ENCODE measurements at regions not wholly inside any gene's neighbourhood (a gene's known extent, or its start where the extent isn't known, plus 50 kb on each side); places are given as distances from the start of the nearest gene placed in this dataset.

DNA sequence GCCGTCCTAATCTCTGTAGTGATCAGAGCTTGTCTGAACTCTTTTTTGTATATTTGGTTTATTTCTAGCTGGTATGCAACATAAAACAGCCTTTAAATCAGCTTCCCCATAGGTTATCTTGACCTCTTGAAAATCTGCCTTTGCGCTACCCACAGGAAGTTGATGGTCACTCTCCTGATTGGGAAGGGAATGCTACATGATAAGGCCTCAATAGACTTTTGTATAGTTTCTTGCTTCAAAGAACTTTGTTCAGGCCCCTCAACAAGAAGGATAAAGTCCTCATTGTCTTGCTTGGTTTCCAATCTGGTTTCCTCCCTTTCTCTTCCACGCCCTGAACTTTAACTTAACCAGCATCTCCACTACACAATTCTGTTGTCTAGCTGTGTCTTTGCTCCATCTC lies 95.4 kb upstream of the TENT5A start (continued):
- TF ChIP-seq, protein P1, sequence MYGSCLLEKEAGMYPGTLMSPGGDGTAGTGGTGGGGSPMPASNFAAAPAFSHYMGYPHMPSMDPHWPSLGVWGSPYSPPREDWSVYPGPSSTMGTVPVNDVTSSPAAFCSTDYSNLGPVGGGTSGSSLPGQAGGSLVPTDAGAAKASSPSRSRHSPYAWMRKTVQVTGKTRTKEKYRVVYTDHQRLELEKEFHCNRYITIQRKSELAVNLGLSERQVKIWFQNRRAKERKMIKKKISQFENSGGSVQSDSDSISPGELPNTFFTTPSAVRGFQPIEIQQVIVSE (CRISPR knock-in tag; IDR thresholded peaks at IDR 0.05; ENCODE audit: borderline replicate concordance): no peak
- TF ChIP-seq, protein P2, sequence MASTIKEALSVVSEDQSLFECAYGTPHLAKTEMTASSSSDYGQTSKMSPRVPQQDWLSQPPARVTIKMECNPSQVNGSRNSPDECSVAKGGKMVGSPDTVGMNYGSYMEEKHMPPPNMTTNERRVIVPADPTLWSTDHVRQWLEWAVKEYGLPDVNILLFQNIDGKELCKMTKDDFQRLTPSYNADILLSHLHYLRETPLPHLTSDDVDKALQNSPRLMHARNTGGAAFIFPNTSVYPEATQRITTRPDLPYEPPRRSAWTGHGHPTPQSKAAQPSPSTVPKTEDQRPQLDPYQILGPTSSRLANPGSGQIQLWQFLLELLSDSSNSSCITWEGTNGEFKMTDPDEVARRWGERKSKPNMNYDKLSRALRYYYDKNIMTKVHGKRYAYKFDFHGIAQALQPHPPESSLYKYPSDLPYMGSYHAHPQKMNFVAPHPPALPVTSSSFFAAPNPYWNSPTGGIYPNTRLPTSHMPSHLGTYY (CRISPR knock-in tag; IDR thresholded peaks at IDR 0.05): no peak
- TF ChIP-seq CREM (CRISPR knock-in tag; IDR thresholded peaks at IDR 0.05): no peak
- TF ChIP-seq, protein P3, sequence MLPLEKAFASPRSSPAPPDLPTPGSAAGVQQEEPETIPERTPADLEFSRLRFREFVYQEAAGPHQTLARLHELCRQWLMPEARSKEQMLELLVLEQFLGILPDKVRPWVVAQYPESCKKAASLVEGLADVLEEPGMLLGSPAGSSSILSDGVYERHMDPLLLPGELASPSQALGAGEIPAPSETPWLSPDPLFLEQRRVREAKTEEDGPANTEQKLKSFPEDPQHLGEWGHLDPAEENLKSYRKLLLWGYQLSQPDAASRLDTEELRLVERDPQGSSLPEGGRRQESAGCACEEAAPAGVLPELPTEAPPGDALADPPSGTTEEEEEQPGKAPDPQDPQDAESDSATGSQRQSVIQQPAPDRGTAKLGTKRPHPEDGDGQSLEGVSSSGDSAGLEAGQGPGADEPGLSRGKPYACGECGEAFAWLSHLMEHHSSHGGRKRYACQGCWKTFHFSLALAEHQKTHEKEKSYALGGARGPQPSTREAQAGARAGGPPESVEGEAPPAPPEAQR (CRISPR knock-in tag; IDR thresholded peaks at IDR 0.05): no peak

DNA sequence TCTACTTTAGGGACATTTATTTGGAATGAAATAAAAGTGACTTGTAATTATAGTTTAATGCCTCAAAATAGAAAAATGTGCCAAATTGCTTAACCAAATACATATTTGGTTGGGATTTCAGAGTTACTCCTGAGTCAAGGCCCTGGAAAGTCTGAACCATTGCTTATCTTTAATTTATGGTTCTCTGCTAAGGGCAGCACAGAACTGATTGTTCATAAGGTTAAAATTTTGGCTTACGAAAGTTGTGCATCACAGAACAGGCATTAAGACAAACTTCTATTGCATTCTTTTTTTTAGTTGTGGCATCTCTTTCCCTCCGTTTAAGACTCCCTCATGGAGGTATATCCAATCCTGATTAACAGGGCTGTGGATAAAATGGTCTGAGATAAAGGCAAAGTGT lies 92.2 kb upstream of the TENT5A start:
- DNase-seq (ENCODE audit: low spot score): no peak
- no peak for ATAC-seq
- H3K4me1 Mint-ChIP-seq: no peaks in the 10 kb centered on the region
- H3K27ac Mint-ChIP-seq: no peak overlapping the region
- no peak overlapping the region for H3K4me3 Mint-ChIP-seq
- no peaks in the 10 kb centered on the region for H3K9me3 Mint-ChIP-seq
- CTCF ChIA-PET: no interaction called here
- no peaks in the 10 kb centered on the region for H3K27me3 Mint-ChIP-seq (ENCODE audit: low read depth)
- no peaks in the 10 kb centered on the region for H3K36me3 Mint-ChIP-seq
- no peak for TF ChIP-seq ZNF671 (CRISPR knock-in tag; IDR thresholded peaks at IDR 0.05)
- no peak for TF ChIP-seq NR2C2 (CRISPR knock-in tag; IDR thresholded peaks at IDR 0.05)
- no peak for TF ChIP-seq GRHL2 (CRISPR knock-in tag; IDR thresholded peaks at IDR 0.05; ENCODE audit: insufficient replicate concordance, severe bottlenecking)
- POLR2A ChIA-PET: no interaction called here

DNA sequence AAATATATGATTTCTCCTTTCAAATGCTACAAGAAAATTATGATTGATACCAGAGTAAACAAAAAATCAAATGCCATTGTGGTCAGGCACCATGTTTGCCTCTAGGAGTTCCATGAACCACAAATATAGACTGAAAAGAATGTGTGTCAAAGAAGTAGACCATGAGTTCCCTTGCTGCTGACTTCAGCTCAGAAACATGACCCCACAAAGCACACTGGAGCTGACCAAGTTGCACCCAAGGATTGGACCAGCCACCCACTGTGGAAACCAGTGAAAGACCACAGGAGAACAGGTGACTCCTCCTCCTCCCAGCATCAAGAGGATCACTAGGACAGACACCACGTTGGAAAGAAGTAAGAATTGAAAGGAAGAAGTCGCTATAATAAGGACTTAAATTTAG lies 90.8 kb upstream of the TENT5A start:
- no peak overlapping the region for H3K4me3 Mint-ChIP-seq
- no peaks in the 10 kb centered on the region for H3K9me3 Mint-ChIP-seq
- 0 out of 2 replicates have a peak overlapping the region, but pooled peaks have one; percentile 19 for H3K27ac Mint-ChIP-seq
- no peak for ATAC-seq
- no peaks in the 10 kb centered on the region for H3K4me1 Mint-ChIP-seq
- H3K36me3 Mint-ChIP-seq: no peaks in the 10 kb centered on the region
- TF ChIP-seq, protein P4, sequence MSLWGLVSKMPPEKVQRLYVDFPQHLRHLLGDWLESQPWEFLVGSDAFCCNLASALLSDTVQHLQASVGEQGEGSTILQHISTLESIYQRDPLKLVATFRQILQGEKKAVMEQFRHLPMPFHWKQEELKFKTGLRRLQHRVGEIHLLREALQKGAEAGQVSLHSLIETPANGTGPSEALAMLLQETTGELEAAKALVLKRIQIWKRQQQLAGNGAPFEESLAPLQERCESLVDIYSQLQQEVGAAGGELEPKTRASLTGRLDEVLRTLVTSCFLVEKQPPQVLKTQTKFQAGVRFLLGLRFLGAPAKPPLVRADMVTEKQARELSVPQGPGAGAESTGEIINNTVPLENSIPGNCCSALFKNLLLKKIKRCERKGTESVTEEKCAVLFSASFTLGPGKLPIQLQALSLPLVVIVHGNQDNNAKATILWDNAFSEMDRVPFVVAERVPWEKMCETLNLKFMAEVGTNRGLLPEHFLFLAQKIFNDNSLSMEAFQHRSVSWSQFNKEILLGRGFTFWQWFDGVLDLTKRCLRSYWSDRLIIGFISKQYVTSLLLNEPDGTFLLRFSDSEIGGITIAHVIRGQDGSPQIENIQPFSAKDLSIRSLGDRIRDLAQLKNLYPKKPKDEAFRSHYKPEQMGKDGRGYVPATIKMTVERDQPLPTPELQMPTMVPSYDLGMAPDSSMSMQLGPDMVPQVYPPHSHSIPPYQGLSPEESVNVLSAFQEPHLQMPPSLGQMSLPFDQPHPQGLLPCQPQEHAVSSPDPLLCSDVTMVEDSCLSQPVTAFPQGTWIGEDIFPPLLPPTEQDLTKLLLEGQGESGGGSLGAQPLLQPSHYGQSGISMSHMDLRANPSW (CRISPR knock-in tag; conservative IDR thresholded peaks at IDR 0.05; ENCODE audit: low read depth): no peak
- DNase-seq (ENCODE audit: low spot score): no peak
- CTCF ChIA-PET: no interaction called here
- H3K27me3 Mint-ChIP-seq (ENCODE audit: low read depth): no peaks in the 10 kb centered on the region
- POLR2A ChIA-PET: no interaction called here

DNA sequence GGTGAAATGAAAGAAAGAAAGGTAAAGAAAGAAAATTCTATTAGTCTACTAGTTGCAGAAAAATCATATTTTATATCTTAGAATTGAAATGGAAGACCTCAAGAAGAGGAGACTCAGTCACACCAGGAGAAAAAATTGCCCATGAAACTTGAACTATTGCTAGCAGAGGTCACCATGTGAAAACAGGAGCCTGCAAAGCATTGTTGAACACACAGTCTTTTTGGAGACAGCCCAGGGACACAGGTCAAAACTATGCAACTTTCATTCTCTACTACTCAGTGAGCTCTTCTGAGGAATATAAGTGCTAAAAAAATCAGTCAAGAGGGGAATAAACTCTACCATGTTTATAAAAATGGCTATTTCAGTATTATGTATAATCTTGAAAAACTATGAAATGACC lies 89.8 kb upstream of the TENT5A start:
- ChIA-PET POLR2A (no interaction called here), CTCF (no interaction called here)
- Mint-ChIP-seq H3K4me1 (no peaks in the 10 kb centered on the region), H3K4me3 (no peak overlapping the region), H3K27me3 (ENCODE audit: low read depth) (no peaks in the 10 kb centered on the region), H3K27ac (no peak overlapping the region), H3K36me3 (no peaks in the 10 kb centered on the region), H3K9me3 (no peaks in the 10 kb centered on the region)
- TF ChIP-seq ZNF121 (CRISPR knock-in tag; IDR thresholded peaks at IDR 0.05): no peak
- no peak for DNase-seq (ENCODE audit: low spot score)
- no peak for ATAC-seq

DNA sequence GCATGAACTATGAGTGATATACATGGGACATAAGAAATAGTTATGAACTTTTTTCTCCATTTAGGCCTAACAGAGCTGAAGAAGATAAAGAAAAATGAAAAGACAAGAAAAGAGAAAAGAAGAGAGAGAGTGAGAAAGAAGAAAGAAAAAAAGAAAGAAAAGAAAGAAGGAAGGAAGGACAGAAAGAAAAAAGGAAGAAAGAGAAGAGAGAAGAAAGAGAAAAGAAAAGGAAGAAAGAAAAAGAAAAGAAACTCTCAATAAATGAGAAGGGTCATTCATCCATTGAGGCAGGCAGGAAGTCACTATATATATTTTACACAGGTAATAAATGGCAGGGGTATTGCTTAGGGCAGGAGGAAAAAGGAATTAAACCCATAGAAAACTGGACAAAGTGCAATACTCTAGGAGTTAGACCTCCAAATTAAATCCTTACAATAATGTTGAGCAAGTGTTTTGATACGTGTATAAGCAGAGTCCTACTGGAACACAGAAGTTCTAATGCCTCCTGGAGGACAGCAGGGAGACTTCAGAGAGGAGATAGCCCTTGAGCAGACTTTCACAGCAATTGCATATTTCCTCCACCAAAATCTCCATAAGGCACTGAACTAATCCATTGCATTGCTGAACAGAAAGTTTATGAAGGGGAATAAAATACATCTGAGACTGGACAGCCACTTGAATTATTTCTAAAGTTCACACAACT lies 86.4 kb upstream of the TENT5A start:
- Mint-ChIP-seq H3K4me1 (no peaks in the 10 kb centered on the region), H3K27me3 (ENCODE audit: low read depth) (no peaks in the 10 kb centered on the region), H3K27ac (no peak overlapping the region), H3K9me3 (peaks cover 10% of the 10 kb centered on the region), H3K4me3 (no peak overlapping the region), H3K36me3 (no peaks in the 10 kb centered on the region)
- peak; percentile 24; the same call in 1 of the 2 replicates for ATAC-seq
- DNase-seq (ENCODE audit: low spot score): no peak
- ChIA-PET CTCF (no interaction called here), POLR2A (interaction anchor here (0.7 kb wide), 1 partner anchor 9 kb away, joined by 6 read pairs; no protein-coding TSS in a partner anchor)
- TF ChIP-seq ATF1 (CRISPR knock-in tag; IDR thresholded peaks at IDR 0.05): no peak
- TF ChIP-seq, protein P5, sequence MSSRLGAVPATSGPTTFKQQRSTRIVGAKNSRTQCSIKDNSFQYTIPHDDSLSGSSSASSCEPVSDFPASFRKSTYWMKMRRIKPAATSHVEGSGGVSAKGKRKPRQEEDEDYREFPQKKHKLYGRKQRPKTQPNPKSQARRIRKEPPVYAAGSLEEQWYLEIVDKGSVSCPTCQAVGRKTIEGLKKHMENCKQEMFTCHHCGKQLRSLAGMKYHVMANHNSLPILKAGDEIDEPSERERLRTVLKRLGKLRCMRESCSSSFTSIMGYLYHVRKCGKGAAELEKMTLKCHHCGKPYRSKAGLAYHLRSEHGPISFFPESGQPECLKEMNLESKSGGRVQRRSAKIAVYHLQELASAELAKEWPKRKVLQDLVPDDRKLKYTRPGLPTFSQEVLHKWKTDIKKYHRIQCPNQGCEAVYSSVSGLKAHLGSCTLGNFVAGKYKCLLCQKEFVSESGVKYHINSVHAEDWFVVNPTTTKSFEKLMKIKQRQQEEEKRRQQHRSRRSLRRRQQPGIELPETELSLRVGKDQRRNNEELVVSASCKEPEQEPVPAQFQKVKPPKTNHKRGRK (CRISPR knock-in tag; IDR thresholded peaks at IDR 0.05; ENCODE audit: borderline replicate concordance): peak; percentile 89; the same call in 1 of the 2 replicates

Measured in WTC11 (cell line).